GM10266 (cell line): ENCODE measurements at regions not wholly inside any gene's neighbourhood (a gene's known extent, or its start where the extent isn't known, plus 50 kb on each side); places are given as distances from the start of the nearest gene placed in this dataset.

ENCODE experiments used
- DNase-seq: peaks from one replicate; pipeline ENCODE4 v3.0.0; 2012; ENCODE audit errors: extremely low spot score
- TF ChIP-seq, protein P1 (sequence below): IDR thresholded peaks from 2 replicates; pipeline ENCODE4 v1.5.1; 2012; ENCODE audit warnings: mild to moderate bottlenecking, low read depth; ENCODE audit not compliant: control insufficient read depth, insufficient read depth; ENCODE audit errors: missing control alignments

DNA sequence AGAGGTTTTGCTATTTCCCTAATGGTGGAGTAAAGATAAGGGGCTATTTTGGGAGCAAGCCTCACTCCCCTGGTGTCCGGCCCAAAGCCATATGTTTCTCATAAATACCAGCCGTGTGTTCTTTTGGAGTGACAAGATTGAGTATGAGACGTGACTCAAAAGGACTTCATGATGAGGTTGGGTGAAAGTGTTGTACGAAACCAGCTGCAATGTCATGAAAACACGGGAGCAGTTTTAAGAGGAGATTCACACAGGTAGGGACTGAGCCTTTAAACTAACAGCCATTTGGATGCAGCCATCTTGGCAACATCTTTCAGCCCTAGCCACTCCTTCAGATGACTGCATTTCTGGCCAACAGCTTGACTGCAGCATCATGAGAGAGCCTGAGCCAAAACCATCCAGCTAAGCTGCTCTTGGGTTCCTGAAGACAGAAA lies 532.3 kb upstream of the USP24 start:
- DNase-seq: no peak
- TF ChIP-seq, protein P1, sequence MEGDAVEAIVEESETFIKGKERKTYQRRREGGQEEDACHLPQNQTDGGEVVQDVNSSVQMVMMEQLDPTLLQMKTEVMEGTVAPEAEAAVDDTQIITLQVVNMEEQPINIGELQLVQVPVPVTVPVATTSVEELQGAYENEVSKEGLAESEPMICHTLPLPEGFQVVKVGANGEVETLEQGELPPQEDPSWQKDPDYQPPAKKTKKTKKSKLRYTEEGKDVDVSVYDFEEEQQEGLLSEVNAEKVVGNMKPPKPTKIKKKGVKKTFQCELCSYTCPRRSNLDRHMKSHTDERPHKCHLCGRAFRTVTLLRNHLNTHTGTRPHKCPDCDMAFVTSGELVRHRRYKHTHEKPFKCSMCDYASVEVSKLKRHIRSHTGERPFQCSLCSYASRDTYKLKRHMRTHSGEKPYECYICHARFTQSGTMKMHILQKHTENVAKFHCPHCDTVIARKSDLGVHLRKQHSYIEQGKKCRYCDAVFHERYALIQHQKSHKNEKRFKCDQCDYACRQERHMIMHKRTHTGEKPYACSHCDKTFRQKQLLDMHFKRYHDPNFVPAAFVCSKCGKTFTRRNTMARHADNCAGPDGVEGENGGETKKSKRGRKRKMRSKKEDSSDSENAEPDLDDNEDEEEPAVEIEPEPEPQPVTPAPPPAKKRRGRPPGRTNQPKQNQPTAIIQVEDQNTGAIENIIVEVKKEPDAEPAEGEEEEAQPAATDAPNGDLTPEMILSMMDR: no peak

DNA sequence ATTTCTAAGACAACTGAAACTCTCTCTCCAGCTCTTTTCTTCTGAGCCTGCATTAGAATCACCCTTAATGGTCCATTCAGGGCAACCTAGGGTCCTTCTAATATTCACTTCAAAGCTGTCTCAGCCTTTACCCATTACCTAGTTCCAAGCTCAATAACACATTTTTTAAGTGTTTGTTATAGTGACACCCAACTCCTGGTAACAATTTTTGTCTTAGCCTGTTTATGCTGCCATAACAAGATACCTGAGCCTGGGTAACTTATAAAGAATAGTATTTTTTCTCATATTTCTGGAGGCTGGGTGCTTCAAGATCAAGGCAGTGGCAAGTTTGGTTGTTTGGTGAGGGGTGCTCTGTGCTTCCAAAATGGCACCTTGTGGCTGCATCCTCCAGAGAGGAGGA lies 531.5 kb upstream of the USP24 start:
- TF ChIP-seq, protein P1: no peak
- DNase-seq: no peak

DNA sequence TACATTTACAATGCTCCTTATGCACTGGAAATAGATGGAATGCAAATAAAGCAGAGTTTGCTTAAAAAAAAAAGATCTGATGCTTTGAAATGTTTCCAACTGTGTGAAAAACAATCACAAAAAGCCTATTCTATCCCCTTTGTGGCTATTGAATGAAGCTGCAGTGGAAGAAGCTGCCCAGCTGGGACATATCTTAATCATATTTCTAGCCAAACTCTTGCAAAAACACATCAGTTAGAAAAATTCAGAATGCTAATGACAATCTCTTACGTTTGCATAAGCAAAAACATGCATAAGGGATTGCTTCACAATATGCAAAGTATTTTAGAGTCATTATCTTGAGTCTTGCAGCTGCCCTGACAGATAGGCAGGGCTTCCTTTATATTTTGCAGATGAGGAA lies 526.4 kb upstream of the USP24 start:
- TF ChIP-seq, protein P1: no peak
- no peak for DNase-seq

DNA sequence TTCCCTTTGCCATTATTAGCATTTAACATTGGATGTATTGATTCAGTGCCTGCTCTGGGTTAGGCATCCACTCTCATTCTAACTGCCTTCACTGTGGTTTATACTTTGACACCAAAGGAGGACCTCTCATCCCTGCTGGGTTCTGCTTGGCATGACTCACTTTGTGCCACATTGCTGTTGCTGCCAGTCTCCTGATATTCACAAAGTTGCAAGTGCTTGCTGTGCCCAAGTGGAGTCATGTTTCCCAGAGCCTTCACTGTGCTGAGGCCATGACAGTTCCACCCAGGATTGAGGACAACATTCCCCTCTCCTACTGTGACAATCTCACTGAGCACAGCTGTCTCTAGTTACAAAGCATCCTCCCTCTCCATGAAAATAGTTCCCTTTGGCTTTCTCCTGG lies 519.9 kb upstream of the USP24 start:
- DNase-seq: no peak
- TF ChIP-seq, protein P1: no peak

DNA sequence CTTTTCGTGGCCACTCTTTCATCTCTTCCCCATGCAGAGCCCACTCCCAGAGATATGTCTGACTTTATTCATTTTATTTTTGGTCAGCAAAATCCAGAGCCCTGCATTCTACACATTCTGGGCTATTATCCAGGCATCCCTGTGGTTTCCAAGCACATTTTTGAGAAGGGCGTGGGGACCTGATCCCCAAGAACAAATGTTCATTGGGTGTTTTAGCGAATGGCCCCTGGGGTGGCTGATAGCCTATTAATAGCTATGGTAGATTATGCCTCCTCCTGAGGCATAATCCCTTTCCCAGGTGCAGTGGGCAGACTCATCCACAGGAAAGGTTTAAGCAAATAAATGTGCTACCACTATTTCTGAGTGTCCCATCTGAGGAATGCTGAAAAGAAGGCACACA lies 511.8 kb upstream of the USP24 start:
- TF ChIP-seq, protein P1: no peak
- DNase-seq: no peak

DNA sequence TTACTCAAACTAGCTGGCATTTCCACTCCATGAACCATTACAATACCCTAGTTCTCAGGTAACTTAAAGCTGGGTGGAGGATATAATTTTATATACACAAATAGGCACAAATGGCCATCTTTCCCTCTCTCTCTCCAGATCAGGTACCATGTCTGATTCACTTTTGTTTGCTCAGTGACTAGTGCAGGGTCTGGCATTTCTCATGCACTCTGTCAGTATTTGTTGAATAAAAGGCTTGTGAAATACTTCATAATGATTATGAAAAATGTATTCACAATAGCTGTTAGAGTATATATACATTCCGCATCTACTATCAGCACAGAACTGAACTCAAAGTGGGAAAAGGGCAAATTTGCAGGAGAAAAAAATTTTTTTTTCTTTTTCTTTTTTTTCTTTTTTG lies 510.2 kb upstream of the USP24 start:
- no peak for DNase-seq
- TF ChIP-seq, protein P1: no peak

DNA sequence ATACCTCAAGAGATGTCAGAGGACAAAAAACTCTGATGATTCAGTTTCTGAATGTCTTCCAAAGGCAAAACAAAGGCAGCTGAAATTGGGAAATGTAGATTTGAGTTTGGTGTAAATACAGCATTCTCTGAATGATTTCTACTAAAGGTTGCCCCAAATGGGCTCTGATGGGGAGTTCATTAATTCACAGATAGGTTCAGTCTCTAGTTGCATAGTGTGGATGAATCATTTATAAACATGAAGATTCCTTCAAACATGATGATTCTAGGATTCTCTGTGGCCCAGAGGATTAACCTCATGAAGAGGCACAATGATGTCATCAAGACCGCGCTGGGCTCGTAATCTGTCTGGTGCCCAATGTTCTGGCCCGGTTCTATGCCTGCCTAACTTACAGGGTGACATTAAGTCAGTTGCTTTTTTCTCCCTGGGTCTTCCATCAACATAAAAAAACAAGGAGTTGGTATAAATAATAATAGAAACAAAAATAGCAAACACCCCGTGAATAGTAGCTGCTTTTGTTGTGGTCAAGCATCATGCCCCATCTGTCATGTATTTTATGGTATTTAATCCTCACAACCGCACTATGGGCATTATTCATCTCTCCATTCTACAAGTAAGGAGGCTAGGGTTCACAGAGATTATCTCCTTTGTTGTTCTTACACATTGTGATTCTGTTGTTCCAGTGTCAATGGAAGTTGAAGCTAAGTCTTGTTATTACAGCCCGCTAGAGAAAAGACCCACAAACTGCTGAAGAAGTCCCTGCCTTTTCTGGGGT lies 509.6 kb upstream of the USP24 start:
- no peak for DNase-seq

More for the DNA sequence above, 509.6 kb upstream of the USP24 start:
- TF ChIP-seq, protein P1: no peak
